ENCODE measurements at regions not wholly inside any gene's neighbourhood (a gene's known extent, or its start where the extent isn't known, plus 50 kb on each side); places are given as distances from the start of the nearest gene placed in this dataset.

DNA sequence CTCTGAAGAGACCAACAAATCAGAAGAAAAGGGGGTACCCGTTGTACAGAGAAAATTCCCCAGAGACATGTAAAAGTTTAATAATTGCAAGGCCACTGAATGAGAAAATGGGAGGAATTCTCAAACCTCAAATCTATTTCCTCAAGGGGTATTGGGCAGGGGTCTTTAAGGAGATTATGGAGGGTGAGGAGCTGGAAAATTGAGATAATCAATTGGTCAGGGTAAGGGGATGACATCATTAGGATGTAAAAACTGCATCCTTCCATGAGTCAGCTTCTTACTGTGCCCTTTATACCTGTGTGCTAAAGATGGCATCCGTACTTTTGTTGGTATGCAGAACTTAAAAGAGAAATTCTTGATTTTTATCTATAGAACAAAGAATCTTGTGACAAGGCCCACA is 641.5 kb downstream of the LRFN5 start:
- DNase-seq: no peak
- TF ChIP-seq POLR2A (IDR thresholded peaks at IDR 0.05): no peak
- TF ChIP-seq, protein P1, sequence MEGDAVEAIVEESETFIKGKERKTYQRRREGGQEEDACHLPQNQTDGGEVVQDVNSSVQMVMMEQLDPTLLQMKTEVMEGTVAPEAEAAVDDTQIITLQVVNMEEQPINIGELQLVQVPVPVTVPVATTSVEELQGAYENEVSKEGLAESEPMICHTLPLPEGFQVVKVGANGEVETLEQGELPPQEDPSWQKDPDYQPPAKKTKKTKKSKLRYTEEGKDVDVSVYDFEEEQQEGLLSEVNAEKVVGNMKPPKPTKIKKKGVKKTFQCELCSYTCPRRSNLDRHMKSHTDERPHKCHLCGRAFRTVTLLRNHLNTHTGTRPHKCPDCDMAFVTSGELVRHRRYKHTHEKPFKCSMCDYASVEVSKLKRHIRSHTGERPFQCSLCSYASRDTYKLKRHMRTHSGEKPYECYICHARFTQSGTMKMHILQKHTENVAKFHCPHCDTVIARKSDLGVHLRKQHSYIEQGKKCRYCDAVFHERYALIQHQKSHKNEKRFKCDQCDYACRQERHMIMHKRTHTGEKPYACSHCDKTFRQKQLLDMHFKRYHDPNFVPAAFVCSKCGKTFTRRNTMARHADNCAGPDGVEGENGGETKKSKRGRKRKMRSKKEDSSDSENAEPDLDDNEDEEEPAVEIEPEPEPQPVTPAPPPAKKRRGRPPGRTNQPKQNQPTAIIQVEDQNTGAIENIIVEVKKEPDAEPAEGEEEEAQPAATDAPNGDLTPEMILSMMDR (IDR thresholded peaks at IDR 0.05): no peak
- no peaks in the 10 kb centered on the region for H3K36me3 ChIP-seq
- no peaks in the 10 kb centered on the region for H3K27me3 ChIP-seq
- H3K4me1 ChIP-seq: no peaks in the 10 kb centered on the region
- no peaks in the 10 kb centered on the region for H3K9me3 ChIP-seq
- H3K4me3 ChIP-seq: no peak overlapping the region
- H3K27ac ChIP-seq: no peak overlapping the region

DNA sequence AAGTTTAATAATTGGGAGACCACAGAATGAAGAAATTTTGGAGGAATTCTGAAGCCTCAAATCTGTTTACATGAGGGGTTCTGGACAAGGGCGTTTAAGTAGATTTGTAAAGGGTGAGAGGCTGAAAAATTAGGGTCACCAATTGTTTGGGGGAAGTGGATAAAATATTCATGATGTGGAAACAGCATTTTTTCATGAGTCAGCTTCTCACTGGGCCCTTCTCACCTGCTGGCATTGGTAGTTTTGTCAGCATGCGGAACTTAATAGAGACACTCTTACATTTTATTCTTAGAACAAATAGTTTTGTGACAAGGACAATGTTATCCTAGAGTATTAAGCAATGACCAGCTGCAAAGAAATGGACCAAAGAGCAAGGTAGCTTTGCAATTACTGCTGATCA is 634.4 kb downstream of the LRFN5 start:
- H3K27me3 ChIP-seq: no peaks in the 10 kb centered on the region
- H3K4me1 ChIP-seq: no peaks in the 10 kb centered on the region
- H3K27ac ChIP-seq: no peak overlapping the region
- H3K36me3 ChIP-seq: no peaks in the 10 kb centered on the region
- no peak overlapping the region for H3K4me3 ChIP-seq
- H3K9me3 ChIP-seq: no peaks in the 10 kb centered on the region
- no peak for DNase-seq
- TF ChIP-seq, protein P1 (IDR thresholded peaks at IDR 0.05): no peak

DNA sequence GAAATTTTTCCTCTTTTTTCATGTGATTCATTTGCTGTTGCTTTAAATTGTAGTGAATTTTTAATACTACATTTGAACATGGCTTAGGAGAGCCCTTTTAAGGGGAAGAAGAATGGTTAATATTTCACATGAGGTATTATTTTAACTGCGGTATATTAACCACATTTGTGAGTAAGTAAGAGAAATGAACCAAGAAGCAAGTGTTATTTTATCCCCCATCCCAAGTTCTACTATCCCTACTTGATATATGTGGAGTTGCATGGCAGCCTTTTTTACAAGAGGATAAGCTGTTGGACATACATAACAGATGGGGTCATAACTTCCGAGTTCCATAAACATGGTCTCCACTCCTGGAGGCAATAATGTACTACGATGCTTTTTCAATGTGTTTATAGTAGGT is 623.3 kb downstream of the LRFN5 start:
- Histone ChIP-seq H3K36me3 (no peaks in the 10 kb centered on the region), H3K27me3 (no peaks in the 10 kb centered on the region), H3K9me3 (peaks cover 0 to 4% (median 0%) of the 10 kb centered on the region in 4 donors), H3K4me1 (no peaks in the 10 kb centered on the region), H3K4me3 (no peak overlapping the region), H3K27ac (no peak overlapping the region)
- no peak for TF ChIP-seq POLR2A (IDR thresholded peaks at IDR 0.05)
- TF ChIP-seq, protein P1 (IDR thresholded peaks at IDR 0.05): no peak
- no peak for DNase-seq

DNA sequence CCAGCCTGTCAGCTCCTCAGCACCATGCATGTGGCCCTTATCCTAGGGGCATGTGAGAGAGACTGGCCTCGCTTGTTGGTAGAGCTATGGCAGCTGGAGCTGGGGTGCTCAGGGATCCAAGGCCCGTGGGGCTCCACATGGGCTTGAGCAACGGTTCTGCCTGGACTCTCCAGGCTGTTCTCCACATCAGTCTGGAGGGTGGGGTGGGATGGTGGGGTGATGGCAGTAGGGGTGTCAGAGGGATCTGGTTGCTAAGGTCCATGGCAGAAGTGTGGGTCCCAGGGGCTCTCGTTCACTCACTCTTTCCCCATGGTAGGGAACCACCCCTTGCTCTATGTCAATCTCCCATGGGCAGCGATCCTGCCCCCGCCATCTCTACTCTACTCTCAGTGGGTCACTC is 622.6 kb downstream of the LRFN5 start:
- no peak overlapping the region for H3K4me3 ChIP-seq
- no peaks in the 10 kb centered on the region for H3K4me1 ChIP-seq
- peaks cover 0 to 4% (median 0%) of the 10 kb centered on the region in 4 donors for H3K9me3 ChIP-seq
- no peak for DNase-seq
- H3K27me3 ChIP-seq: no peaks in the 10 kb centered on the region
- TF ChIP-seq, protein P1 (IDR thresholded peaks at IDR 0.05): no peak
- TF ChIP-seq POLR2A (IDR thresholded peaks at IDR 0.05): no peak
- no peak overlapping the region for H3K27ac ChIP-seq
- no peaks in the 10 kb centered on the region for H3K36me3 ChIP-seq

DNA sequence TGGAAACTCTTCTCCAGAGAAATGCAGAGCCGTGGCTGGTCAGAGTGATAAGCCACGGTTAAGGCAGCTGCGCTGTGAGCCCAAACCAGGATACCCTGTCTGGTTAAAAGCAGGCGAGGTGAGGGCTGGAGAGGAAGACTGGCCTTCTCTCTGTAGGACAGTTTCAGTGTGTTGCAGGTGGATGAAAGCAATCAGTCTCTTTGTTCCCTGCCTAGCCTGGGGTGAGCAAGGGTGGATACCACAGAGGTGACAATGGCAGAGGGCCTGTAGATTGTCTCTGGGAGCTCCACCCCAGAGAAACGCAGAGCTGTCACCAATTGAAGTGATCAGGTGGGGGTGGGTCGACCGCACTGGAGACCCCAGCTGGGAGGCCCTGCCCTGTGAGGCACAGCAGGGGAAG is 621.9 kb downstream of the LRFN5 start:
- Histone ChIP-seq H3K4me3 (no peak overlapping the region), H3K36me3 (no peaks in the 10 kb centered on the region), H3K9me3 (peaks cover 0 to 4% (median 0%) of the 10 kb centered on the region in 4 donors), H3K27me3 (no peaks in the 10 kb centered on the region), H3K27ac (no peak overlapping the region), H3K4me1 (no peaks in the 10 kb centered on the region)
- TF ChIP-seq POLR2A (IDR thresholded peaks at IDR 0.05): no peak
- no peak for DNase-seq

DNA sequence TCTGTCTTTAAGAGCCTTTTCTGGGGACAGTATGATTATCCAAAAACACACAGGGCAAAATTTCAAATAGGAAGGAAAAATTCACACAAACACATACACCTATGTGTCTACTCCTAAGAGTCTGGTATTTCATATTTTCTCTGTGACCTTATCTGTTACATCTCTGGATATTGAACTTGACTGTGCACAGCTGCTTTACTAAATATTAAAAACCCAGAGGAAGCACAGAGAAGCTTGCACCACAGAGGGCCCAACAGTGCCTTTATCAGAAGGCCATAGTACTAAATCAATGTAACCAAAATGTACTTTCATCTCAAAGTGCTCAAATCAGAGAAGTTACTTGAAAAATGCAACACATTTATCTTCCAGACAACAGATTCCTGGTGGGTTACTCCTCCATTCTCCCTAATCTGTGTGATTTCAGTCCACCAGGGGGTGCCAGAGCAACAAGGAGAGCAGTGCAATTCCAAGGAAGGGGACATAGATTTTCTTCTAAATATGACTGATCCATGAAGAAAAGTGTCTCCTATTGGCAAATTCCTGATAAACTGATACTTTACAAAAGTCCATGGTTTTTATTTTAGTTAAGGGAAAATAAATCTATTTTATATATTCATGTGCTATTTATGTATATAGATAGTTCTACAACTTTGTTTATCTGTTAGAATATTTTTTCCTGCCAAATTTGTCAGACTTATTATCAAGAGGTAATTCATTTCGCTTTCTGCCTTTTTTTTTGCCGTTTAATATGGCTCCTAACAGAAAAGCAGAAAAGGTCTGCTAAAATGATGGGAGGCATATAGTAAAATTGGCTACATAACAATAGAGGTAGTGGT is 617.6 kb downstream of the LRFN5 start:
- peak in 2 of 3 donors; percentile 29 to 60 for DNase-seq
- Histone ChIP-seq H3K4me3 (no peak overlapping the region), H3K27ac (no peak overlapping the region), H3K4me1 (no peaks in the 10 kb centered on the region), H3K9me3 (peaks cover 0 to 2% (median 0%) of the 10 kb centered on the region in 4 donors), H3K27me3 (no peaks in the 10 kb centered on the region), H3K36me3 (no peaks in the 10 kb centered on the region)
- TF ChIP-seq, protein P1 (IDR thresholded peaks at IDR 0.05): peak in 5 of 6 experiments; percentile 15 to 67 (median 51)
- TF ChIP-seq POLR2A (IDR thresholded peaks at IDR 0.05): no peak
